Testis (tissue), 2 donors: ENCODE measurements at regions not wholly inside any gene's neighbourhood (a gene's known extent, or its start where the extent isn't known, plus 50 kb on each side); places are given as distances from the start of the nearest gene placed in this dataset.
"Not testable (repeated sequence)": the region's sequence is repeated elsewhere in the genome, so short reads cannot be mapped to it uniquely, and the experiment has no call there.

Source experiments
- DNase-seq: peaks from one replicate; pipeline ENCODE4 v3.0.0-alpha.2; 2019
- H3K27ac ChIP-seq, 2 donors: fragments of 200-600 bp; sonication (generic); one replicate each; pipeline ENCODE4 v1.5.1; 2019
- H3K27me3 ChIP-seq: fragments of 200-600 bp; sonication (generic); one replicate; pipeline ENCODE4 v1.5.1; 2019
- H3K36me3 ChIP-seq: fragments of 200-600 bp; sonication (generic); one replicate; pipeline ENCODE4 v1.5.1; 2017; ENCODE audit warnings: low read depth; ENCODE audit errors: missing control alignments
- H3K4me1 ChIP-seq: fragments of 200-600 bp; sonication (generic); one replicate; pipeline ENCODE4 v1.5.1; 2019
- H3K4me3 ChIP-seq, 2 donors: fragments of 200-600 bp; sonication (generic); one replicate each; pipeline ENCODE4 v1.5.1; 2017 to 2019
- H3K9me3 ChIP-seq: fragments of 200-600 bp; sonication (generic); one replicate; pipeline ENCODE4 v1.5.1; 2017
- WGBS, 2 donors: methylation state at CpG; one replicate each; pipeline ENCODE4 v1.1.5; 2018; 5-methylcytosine and 5-hydroxymethylcytosine counted together
- intact Hi-C: fragments of 100-400 bp; cut with DNase I; formaldehyde crosslinking; loops from one replicate; pipeline ENCODE4 v1.15.1; 2023; ENCODE audit warnings: low total_unique reads

DNA sequence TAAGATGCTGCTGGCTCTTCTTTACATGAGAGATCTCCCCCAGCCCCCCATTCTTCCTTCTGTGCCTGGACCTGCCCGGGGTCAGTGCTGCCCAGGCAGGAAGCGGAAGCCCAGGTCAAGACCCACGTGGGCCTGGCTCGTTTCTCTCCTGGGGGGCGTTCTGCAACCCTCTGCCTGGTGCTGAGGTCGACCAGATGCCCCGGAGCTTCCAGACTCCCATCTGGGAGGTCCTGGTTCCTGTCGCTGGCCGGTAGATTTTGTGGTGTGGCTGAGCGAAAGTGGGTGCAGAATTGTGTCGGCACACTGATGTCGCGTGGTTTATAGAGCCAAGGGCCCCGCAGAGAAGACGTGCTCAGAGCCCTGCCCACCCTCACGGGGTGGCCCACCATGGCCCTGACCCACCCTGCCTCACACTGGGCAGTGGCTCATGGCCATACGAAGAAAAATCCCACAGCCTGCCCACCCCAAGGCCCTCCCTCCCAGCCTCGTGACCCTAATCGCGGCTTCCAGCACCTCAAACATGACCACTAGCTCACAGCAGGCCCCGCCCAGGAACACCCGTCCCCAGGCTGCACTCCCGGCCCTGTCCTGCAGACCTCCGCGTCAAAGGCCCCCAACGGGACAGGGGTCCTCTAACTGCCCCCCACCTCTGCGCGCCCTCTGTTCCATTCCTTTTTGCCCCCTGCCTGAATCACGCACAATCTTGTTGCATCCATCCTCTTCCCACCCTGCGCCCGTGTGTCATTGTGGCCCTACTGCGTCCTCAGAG lies 443.2 kb upstream of the ZNF722 start:
- DNase-seq, intact Hi-C loops, H3K27ac ChIP-seq, H3K36me3 ChIP-seq, H3K4me3 ChIP-seq, H3K4me1 ChIP-seq, H3K9me3 ChIP-seq, H3K27me3 ChIP-seq: not testable (repeated sequence)
- 41% methylated on average over 10 of the region's 32 CpGs; no CpG with 5 or more reads in 1 of the 2 donors for WGBS, 2 donors

DNA sequence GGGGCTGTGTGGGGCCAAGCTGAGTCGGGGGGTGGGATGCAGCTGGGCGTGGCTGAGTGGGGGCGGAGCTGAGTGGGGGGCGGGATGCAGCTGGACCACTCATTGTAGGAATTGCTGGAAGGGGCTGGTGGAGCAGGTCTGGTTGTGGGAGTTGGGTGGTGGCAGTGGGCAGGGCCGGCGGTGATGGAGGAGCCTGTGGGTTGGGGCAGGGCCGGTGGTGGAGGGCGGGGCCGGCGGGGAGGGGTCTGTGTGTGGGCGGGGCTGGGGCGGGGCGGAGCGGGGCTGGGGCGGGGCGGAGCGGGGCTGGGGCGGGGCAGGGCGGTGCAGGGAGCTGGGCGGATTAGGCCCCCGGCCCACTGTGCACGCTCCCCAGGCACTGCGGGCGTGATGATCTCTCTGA lies 442.4 kb upstream of the ZNF722 start:
- not testable (repeated sequence) for H3K4me1 ChIP-seq
- no CpG with 5 or more reads among the region's 24 CpGs for WGBS, 2 donors

GRCh38 chr7:63559016-63559415 lies 439.6 kb upstream of the ZNF722 start:
- H3K27ac ChIP-seq, H3K36me3 ChIP-seq, intact Hi-C loops, H3K4me1 ChIP-seq, H3K27me3 ChIP-seq, H3K4me3 ChIP-seq, DNase-seq, H3K9me3 ChIP-seq: not testable (repeated sequence)
- WGBS, 2 donors: 98% methylated on average over 8 of the region's 12 CpGs; no CpG with 5 or more reads in 1 of the 2 donors

More for the DNA sequence above, 442.4 kb upstream of the ZNF722 start:
- H3K27ac ChIP-seq, H3K4me3 ChIP-seq, H3K36me3 ChIP-seq, H3K9me3 ChIP-seq, H3K27me3 ChIP-seq, DNase-seq, intact Hi-C loops: not testable (repeated sequence)

GRCh38 chr7:63559826-63560465 lies 438.7 kb upstream of the ZNF722 start:
- H3K27me3 ChIP-seq, H3K27ac ChIP-seq, H3K9me3 ChIP-seq, DNase-seq, intact Hi-C loops, H3K36me3 ChIP-seq, H3K4me3 ChIP-seq, H3K4me1 ChIP-seq: not testable (repeated sequence)
- WGBS, 2 donors: 89% methylated on average over 13 to 17 of the region's 27 CpGs

- H3K9me3 ChIP-seq, intact Hi-C loops: not testable (repeated sequence)
- 76% methylated on average over 5 of the region's 11 CpGs; no CpG with 5 or more reads in 1 of the 2 donors for WGBS, 2 donors
These were observed 436.7 kb upstream of the ZNF722 start for GRCh38 chr7:63561911-63562310.

GRCh38 chr7:63562364-63563060 lies 436.1 kb upstream of the ZNF722 start:
- H3K9me3 ChIP-seq, H3K36me3 ChIP-seq, H3K27ac ChIP-seq, DNase-seq, H3K27me3 ChIP-seq, intact Hi-C loops, H3K4me3 ChIP-seq, H3K4me1 ChIP-seq: not testable (repeated sequence)
- 89 to 100% methylated on average over 2 to 5 of the region's 26 CpGs for WGBS, 2 donors

More at GRCh38 chr7:63561911-63562310, 436.7 kb upstream of the ZNF722 start:
- DNase-seq, H3K27ac ChIP-seq, H3K4me1 ChIP-seq, H3K36me3 ChIP-seq, H3K4me3 ChIP-seq, H3K27me3 ChIP-seq: not testable (repeated sequence)

DNA sequence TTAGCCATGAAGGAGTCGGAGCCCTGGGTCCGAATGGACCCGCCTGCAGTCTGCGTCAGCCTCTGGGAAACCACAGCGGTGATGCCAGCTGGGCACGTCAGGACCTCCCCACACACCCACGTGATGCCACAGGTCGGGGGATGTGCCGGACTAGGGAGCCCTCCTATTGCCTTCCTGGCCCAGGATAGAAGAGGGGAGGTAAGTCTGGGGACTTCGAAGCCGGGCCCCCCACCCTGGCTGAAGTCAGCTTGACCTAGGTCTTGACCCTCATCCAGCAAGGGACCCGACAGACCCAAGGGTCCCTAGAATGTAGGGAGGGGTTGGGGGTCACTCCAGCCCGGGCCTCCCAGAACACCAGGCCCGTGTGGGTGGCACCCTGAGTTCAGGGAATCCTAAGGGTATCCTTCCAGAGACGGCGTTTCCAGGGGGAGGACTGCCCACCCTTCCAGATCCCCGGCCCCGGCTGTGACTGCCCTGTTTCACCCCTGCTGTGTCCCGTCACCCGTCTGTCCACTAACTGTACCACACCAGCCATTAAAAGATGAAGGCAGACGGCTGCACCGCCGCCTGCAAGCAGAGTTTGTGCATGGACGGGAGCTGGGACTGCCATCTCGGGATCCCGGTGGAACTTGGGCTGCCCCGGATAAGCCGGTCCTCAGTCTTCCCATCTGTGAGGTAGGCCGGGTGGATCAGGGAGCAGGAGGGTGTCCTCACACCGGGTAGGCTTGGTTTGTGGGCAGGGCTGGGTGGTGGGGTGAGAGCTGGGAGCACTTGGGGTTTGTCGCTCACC lies 435.3 kb upstream of the ZNF722 start:
- intact Hi-C loops, DNase-seq, H3K36me3 ChIP-seq, H3K27ac ChIP-seq, H3K9me3 ChIP-seq, H3K27me3 ChIP-seq, H3K4me3 ChIP-seq, H3K4me1 ChIP-seq: not testable (repeated sequence)
- 85% methylated on average over 4 to 17 of the region's 31 CpGs for WGBS, 2 donors

GRCh38 chr7:63564882-63565281 lies 433.8 kb upstream of the ZNF722 start:
- intact Hi-C loops, H3K4me3 ChIP-seq, H3K27me3 ChIP-seq, H3K4me1 ChIP-seq, DNase-seq, H3K27ac ChIP-seq, H3K36me3 ChIP-seq, H3K9me3 ChIP-seq: not testable (repeated sequence)
- WGBS, 2 donors: 88 to 100% methylated on average over 1 to 6 of the region's 7 CpGs

GRCh38 chr7:63566886-63567285 lies 431.8 kb upstream of the ZNF722 start:
- H3K4me3 ChIP-seq, intact Hi-C loops, H3K27me3 ChIP-seq, DNase-seq, H3K36me3 ChIP-seq, H3K9me3 ChIP-seq, H3K27ac ChIP-seq, H3K4me1 ChIP-seq: not testable (repeated sequence)
- 76% methylated on average over 7 to 8 of the region's 11 CpGs for WGBS, 2 donors

- intact Hi-C loops, H3K9me3 ChIP-seq, H3K4me1 ChIP-seq, H3K4me3 ChIP-seq, DNase-seq, H3K27me3 ChIP-seq, H3K36me3 ChIP-seq, H3K27ac ChIP-seq: not testable (repeated sequence)
- WGBS, 2 donors: 84 to 87% methylated on average over 17 to 25 of the region's 25 CpGs
These were observed 431.0 kb upstream of the ZNF722 start for GRCh38 chr7:63567636-63568035.

GRCh38 chr7:63568571-63569313 lies 429.9 kb upstream of the ZNF722 start:
- H3K4me1 ChIP-seq, DNase-seq, intact Hi-C loops, H3K36me3 ChIP-seq, H3K4me3 ChIP-seq, H3K27ac ChIP-seq, H3K27me3 ChIP-seq, H3K9me3 ChIP-seq: not testable (repeated sequence)
- 73 to 95% methylated on average over 2 to 17 of the region's 27 CpGs for WGBS, 2 donors
